Muscle of leg (tissue), 3 donors: ENCODE measurements at regions not wholly inside any gene's neighbourhood (a gene's known extent, or its start where the extent isn't known, plus 50 kb on each side); places are given as distances from the start of the nearest gene placed in this dataset.

Source experiments
- DNase-seq: peaks from one replicate; pipeline ENCODE4 v3.0.0; 2013
- H3K27ac ChIP-seq: one replicate; pipeline ENCODE4 v1.5.1; 2013; ENCODE audit warnings: mild to moderate bottlenecking, low read length, control low read depth
- H3K27me3 ChIP-seq: one replicate; pipeline ENCODE4 v1.6.1; 2013; ENCODE audit warnings: low read length; ENCODE audit not compliant: control insufficient read depth, insufficient read depth
- H3K36me3 ChIP-seq: one replicate; pipeline ENCODE4 v1.6.1; 2013; ENCODE audit warnings: low read length; ENCODE audit not compliant: control insufficient read depth, insufficient read depth
- H3K4me1 ChIP-seq: one replicate; pipeline ENCODE4 v1.6.1; 2013; ENCODE audit warnings: low read length; ENCODE audit not compliant: control insufficient read depth, insufficient read depth
- H3K4me3 ChIP-seq: one replicate; pipeline ENCODE4 v1.5.1; 2013; ENCODE audit warnings: low read length, control low read depth
- H3K9me3 ChIP-seq: replicated peaks from 2 replicates; pipeline ENCODE4 v1.6.1; 2013; ENCODE audit warnings: low read depth, low read length; ENCODE audit not compliant: control insufficient read depth
- WGBS: methylation state at CpG from one replicate; pipeline ENCODE4 v1.1.5; 2013; ENCODE audit warnings: missing lambda C conversion rate; ENCODE audit not compliant: insufficient coverage; 5-methylcytosine and 5-hydroxymethylcytosine counted together

GRCh38 chr4:79224777-79225104 lies 101.1 kb downstream of the NAA11 start:
- Histone ChIP-seq H3K4me3 (no peak overlapping the region), H3K27me3 (no peaks in the 10 kb centered on the region), H3K27ac (no peak overlapping the region), H3K4me1 (no peaks in the 10 kb centered on the region), H3K9me3 (peaks cover 2% of the 10 kb centered on the region), H3K36me3 (no peaks in the 10 kb centered on the region)
- WGBS, result no CpG with 5 or more reads among the region's 2 CpGs
- no peak for DNase-seq

- no peaks in the 10 kb centered on the region for H3K36me3 ChIP-seq
- H3K4me3 ChIP-seq, result no peak overlapping the region
- H3K27me3 ChIP-seq, result no peaks in the 10 kb centered on the region
- no peaks in the 10 kb centered on the region for H3K4me1 ChIP-seq
- H3K27ac ChIP-seq, result no peak overlapping the region
- peaks cover 2% of the 10 kb centered on the region for H3K9me3 ChIP-seq
- 86% methylated on average over 1 of the region's 5 CpGs for WGBS
- DNase-seq, result no peak
Observed at GRCh38 chr4:79223993-79224776, 101.7 kb downstream of the NAA11 start.

GRCh38 chr4:79217025-79217424 lies 108.8 kb downstream of the NAA11 start:
- no peak for DNase-seq
- no peaks in the 10 kb centered on the region for H3K27me3 ChIP-seq
- no peak overlapping the region for H3K27ac ChIP-seq
- no peaks in the 10 kb centered on the region for H3K36me3 ChIP-seq
- H3K4me1 ChIP-seq, result no peaks in the 10 kb centered on the region
- no peak overlapping the region for H3K4me3 ChIP-seq
- peaks cover 2% of the 10 kb centered on the region for H3K9me3 ChIP-seq

DNA sequence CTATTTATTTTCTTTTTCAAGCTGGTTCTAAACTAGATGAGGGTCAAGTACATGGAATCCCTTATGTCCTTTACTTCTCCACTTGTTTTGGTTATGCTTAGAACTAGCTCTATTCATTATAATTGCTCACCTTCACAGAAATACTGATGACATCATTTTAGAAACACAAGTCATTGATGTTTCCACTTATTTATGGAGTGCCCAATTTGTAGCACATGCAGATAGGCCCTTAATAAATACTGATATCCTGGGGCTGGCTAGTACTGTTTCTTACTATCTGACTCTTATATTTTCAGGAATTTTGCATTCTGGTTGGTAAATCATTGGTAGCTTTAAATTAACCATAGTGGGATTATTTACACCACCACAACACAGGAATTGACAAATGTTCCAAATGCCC lies 112.2 kb downstream of the NAA11 start:
- no peaks in the 10 kb centered on the region for H3K9me3 ChIP-seq
- no peaks in the 10 kb centered on the region for H3K36me3 ChIP-seq
- no peak overlapping the region for H3K4me3 ChIP-seq
- DNase-seq, result no peak
- H3K4me1 ChIP-seq, result no peaks in the 10 kb centered on the region
- no peaks in the 10 kb centered on the region for H3K27me3 ChIP-seq
- no peak overlapping the region for H3K27ac ChIP-seq

DNA sequence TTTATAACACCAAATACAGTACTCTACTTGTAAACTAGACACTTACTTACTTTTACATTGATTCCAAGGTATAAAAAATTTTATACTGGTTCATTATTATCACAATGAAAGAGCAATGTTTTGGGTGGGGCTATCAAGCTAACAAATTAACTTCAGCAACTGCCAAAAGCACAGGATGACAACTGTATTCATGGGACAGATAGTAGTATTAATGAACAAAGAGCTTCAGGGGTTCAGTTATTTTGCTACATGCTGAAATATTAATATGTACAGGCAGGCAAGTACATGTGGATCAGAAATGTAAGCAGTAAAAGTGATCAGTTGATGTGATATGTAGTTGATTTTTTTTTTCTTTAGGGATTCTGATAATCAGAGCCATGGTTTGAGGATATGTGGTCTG lies 112.9 kb downstream of the NAA11 start:
- Histone ChIP-seq H3K27me3 (no peaks in the 10 kb centered on the region), H3K27ac (no peak overlapping the region), H3K36me3 (no peaks in the 10 kb centered on the region), H3K4me3 (no peak overlapping the region), H3K9me3 (no peaks in the 10 kb centered on the region), H3K4me1 (no peaks in the 10 kb centered on the region)
- no peak for DNase-seq

DNA sequence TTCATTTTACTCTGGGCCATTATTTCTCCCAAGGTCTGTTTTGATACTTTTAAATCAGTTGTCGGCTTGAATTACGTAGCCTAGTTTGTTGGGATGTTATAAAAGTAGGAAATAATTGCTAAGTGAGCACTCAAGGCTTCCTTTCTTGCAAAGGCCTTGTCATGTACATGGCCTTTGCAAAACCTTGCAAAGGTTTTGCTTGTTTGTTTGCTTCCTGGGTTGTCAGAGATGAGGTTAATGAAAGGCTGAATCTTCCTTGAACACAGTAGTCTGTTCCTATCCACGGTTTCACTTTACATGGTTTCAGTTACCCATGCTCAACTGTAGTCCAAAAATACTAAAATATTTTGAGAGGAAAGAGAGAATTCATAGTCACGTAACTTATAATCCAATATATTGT lies 113.5 kb downstream of the NAA11 start:
- Histone ChIP-seq H3K36me3 (no peaks in the 10 kb centered on the region), H3K27me3 (no peaks in the 10 kb centered on the region), H3K9me3 (no peaks in the 10 kb centered on the region), H3K4me3 (no peak overlapping the region), H3K27ac (no peak overlapping the region), H3K4me1 (no peaks in the 10 kb centered on the region)
- no peak for DNase-seq
- 92% methylated on average over 2 of the region's 4 CpGs for WGBS

- Histone ChIP-seq H3K27ac (no peak overlapping the region), H3K9me3 (no peaks in the 10 kb centered on the region), H3K27me3 (no peaks in the 10 kb centered on the region), H3K4me3 (no peak overlapping the region), H3K36me3 (no peaks in the 10 kb centered on the region), H3K4me1 (no peaks in the 10 kb centered on the region)
- DNase-seq, result no peak
- WGBS, result 72% methylated on average over 2 of the region's 3 CpGs
Observed at GRCh38 chr4:79211490-79211889, 114.4 kb downstream of the NAA11 start.

GRCh38 chr4:79210636-79211049 lies 115.2 kb downstream of the NAA11 start:
- 92% methylated on average over 4 of the region's 7 CpGs for WGBS
- DNase-seq, result no peak
- H3K9me3 ChIP-seq, result no peaks in the 10 kb centered on the region
- H3K36me3 ChIP-seq, result no peaks in the 10 kb centered on the region
- H3K4me3 ChIP-seq, result no peak overlapping the region
- H3K4me1 ChIP-seq, result no peaks in the 10 kb centered on the region
- no peak overlapping the region for H3K27ac ChIP-seq
- no peaks in the 10 kb centered on the region for H3K27me3 ChIP-seq

DNA sequence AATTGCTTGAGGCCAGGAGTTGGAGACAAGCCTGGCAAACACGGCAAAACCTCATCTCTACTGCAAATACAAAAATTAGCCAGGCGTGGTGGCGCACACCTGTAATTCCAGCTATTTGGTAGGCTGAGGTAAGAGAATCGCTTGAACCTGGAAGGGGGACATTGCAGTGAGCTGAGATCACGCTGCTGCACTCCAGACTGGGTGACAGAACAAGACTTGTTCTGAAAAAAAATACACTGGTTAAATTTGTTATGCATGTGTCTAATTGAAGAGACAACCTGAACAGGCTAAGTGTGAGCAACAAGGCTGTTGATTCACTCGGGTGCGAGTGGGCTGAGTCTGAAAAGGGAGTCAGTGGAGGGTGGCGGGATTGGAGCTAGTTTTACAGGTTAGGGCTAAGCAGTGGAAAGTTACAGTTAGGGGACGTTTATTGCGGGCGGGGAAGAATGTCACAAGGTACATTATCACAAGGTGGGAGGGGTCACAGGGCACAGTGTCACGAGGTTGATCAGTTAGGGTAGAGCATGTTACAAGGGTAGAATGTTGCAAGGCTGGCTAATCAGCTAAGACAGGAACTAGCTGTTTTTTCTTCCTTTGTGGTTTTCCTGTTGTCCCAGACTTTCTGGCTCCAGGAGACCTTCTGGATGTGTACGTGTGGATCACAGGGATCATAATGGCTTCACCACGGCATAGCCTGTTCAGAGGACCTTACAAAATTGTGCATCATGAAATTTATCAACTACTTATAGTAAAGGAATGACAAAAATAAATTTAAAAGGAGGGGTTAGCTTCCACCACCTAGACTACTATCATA lies 115.8 kb downstream of the NAA11 start:
- Histone ChIP-seq H3K27me3 (no peaks in the 10 kb centered on the region), H3K9me3 (no peaks in the 10 kb centered on the region), H3K4me3 (no peak overlapping the region), H3K36me3 (no peaks in the 10 kb centered on the region), H3K27ac (no peak overlapping the region), H3K4me1 (no peaks in the 10 kb centered on the region)
- WGBS, result 83% methylated on average over 11 of the region's 14 CpGs
- no peak for DNase-seq

DNA sequence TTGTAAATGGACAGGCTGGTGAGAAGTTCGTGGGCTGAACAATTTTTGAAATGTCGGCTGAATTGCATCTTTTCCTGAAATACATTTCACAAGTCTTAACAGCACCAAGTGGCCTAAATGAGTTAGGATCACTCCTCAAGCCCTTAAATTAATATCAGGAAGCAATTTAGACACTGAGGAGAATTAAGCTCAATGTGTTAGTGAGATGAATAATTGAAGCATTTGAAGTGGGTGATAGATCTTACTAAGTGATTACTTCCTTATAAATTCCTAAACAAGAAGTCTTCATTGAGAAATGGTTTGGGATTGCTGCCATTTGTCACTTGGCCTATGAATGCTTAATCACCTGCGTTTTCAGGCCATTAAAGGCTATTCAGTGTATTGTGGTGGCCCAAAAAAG lies 116.8 kb downstream of the NAA11 start:
- Histone ChIP-seq H3K36me3 (no peaks in the 10 kb centered on the region), H3K4me3 (no peak overlapping the region)
- no CpG with 5 or more reads among the region's 3 CpGs for WGBS

More for the DNA sequence above, 116.8 kb downstream of the NAA11 start:
- no peaks in the 10 kb centered on the region for H3K27me3 ChIP-seq
- no peaks in the 10 kb centered on the region for H3K9me3 ChIP-seq
- H3K4me1 ChIP-seq, result no peaks in the 10 kb centered on the region
- no peak for DNase-seq
- H3K27ac ChIP-seq, result no peak overlapping the region
